GM03348 (cell line): ENCODE measurements at regions not wholly inside any gene's neighbourhood (a gene's known extent, or its start where the extent isn't known, plus 50 kb on each side); places are given as distances from the start of the nearest gene placed in this dataset.

ENCODE experiments used
- DNase-seq: peaks from one replicate; pipeline ENCODE4 v3.0.0; 2012; ENCODE audit warnings: low spot score

- DNase-seq = no peak
These were observed 610.4 kb upstream of the SLC8A1 start for GRCh38 chr2:41062336-41062735.

- DNase-seq = no peak
These were observed 614.3 kb upstream of the SLC8A1 start for GRCh38 chr2:41066168-41066567.

- DNase-seq = no peak
These were observed 616.9 kb upstream of the SLC8A1 start for GRCh38 chr2:41068740-41069139.

- no peak for DNase-seq
These were observed 626.5 kb upstream of the SLC8A1 start for GRCh38 chr2:41078341-41078740.

- DNase-seq = no peak
These were observed 627.1 kb upstream of the SLC8A1 start for GRCh38 chr2:41079011-41079410.

GRCh38 chr2:41084321-41084720 is 632.4 kb upstream of the SLC8A1 start:
- DNase-seq = no peak

- DNase-seq = no peak
These were observed 636.1 kb upstream of the SLC8A1 start for GRCh38 chr2:41087946-41088345.

GRCh38 chr2:41101281-41101680 is 649.4 kb upstream of the SLC8A1 start:
- no peak for DNase-seq

- no peak for DNase-seq
These were observed 657.9 kb upstream of the SLC8A1 start for GRCh38 chr2:41109744-41110143.

- DNase-seq = no peak
These were observed 660.1 kb upstream of the SLC8A1 start for GRCh38 chr2:41111836-41112627.

- DNase-seq = no peak
These were observed 664.4 kb upstream of the SLC8A1 start for GRCh38 chr2:41116106-41116797.

- DNase-seq = no peak
These were observed 667.6 kb upstream of the SLC8A1 start for GRCh38 chr2:41119489-41119888.

GRCh38 chr2:41123341-41123740 is 671.5 kb upstream of the SLC8A1 start:
- no peak for DNase-seq

- DNase-seq = no peak
These were observed 675.5 kb upstream of the SLC8A1 start for GRCh38 chr2:41127351-41127750.

- DNase-seq = no peak
These were observed 678.1 kb upstream of the SLC8A1 start for GRCh38 chr2:41129988-41130387.

- DNase-seq = no peak
These were observed 685.1 kb upstream of the SLC8A1 start for GRCh38 chr2:41137031-41137430.

GRCh38 chr2:41141146-41141791 is 689.4 kb upstream of the SLC8A1 start:
- no peak for DNase-seq

- DNase-seq = no peak
These were observed 690.6 kb upstream of the SLC8A1 start for GRCh38 chr2:41142478-41142877.

- no peak for DNase-seq
These were observed 693.2 kb upstream of the SLC8A1 start for GRCh38 chr2:41145066-41145465.

GRCh38 chr2:41149054-41149453 is 697.2 kb upstream of the SLC8A1 start:
- no peak for DNase-seq

- no peak for DNase-seq
These were observed 699.9 kb upstream of the SLC8A1 start for GRCh38 chr2:41151746-41152145.

- DNase-seq = no peak
These were observed 700.4 kb upstream of the SLC8A1 start for GRCh38 chr2:41152318-41152717.

GRCh38 chr2:41160439-41160838 is 708.5 kb upstream of the SLC8A1 start:
- no peak for DNase-seq
